Stomach (tissue), 8 donors: ENCODE measurements at regions not wholly inside any gene's neighbourhood (a gene's known extent, or its start where the extent isn't known, plus 50 kb on each side); places are given as distances from the start of the nearest gene placed in this dataset.
"Not testable (repeated sequence)": the region's sequence is repeated elsewhere in the genome, so short reads cannot be mapped to it uniquely, and the experiment has no call there.

ENCODE experiments used
- DNase-seq, 2 donors: peaks; one replicate each; pipeline versions ENCODE4 v3.0.0 to v3.0.0-alpha.2; 2013 to 2019
- H3K27ac ChIP-seq, 5 donors: fragments of 200-600 bp in 4 of 5; sonication (generic) in 4 of 5; one replicate each; pipeline ENCODE4 v1.5.1; 2013 to 2019; ENCODE audit warnings: mild to moderate bottlenecking in 1 of 5, moderate library complexity in 1 of 5
- H3K27me3 ChIP-seq, 3 donors: fragments of 200-600 bp; sonication (generic); one replicate each; pipeline ENCODE4 v1.5.1; 2017 to 2019; ENCODE audit warnings: mixed run types in 1 of 3
- H3K36me3 ChIP-seq, 4 donors: fragments of 200-600 bp; sonication (generic); 1 replicate in 3 of 4; 2 replicates in 1 of 4; pipeline ENCODE4 v1.5.1; 2016 to 2019
- H3K4me1 ChIP-seq, 4 donors: fragments of 200-600 bp; sonication (generic); one replicate each; pipeline ENCODE4 v1.5.1; 2016 to 2019
- H3K4me3 ChIP-seq, 4 donors: fragments of 200-600 bp; sonication (generic) in 3 of 4; one replicate each; pipeline ENCODE4 v1.5.1; 2016 to 2019; ENCODE audit warnings: mild to moderate bottlenecking in 1 of 4
- H3K9me3 ChIP-seq, 4 donors: fragments of 200-600 bp; sonication (generic); one replicate each; pipeline ENCODE4 v1.5.1; 2016 to 2019
- EP300 ChIP-seq: sonication (generic); formaldehyde crosslinking; IDR thresholded peaks from one replicate; pipeline ENCODE4 v1.6.1; 2017; ENCODE audit warnings: antibody characterized with exemption
- POLR2A ChIP-seq, 4 donors: fragments of 450-650 bp; IDR thresholded peaks; one replicate each; pipeline ENCODE4 v1.6.1; 2016; ENCODE audit warnings: antibody characterized with exemption in 4 of 4, control low read depth in 2 of 4, mild to moderate bottlenecking in 1 of 4, moderate library complexity in 1 of 4
- POLR2AphosphoS5 ChIP-seq, 3 donors: sonication (generic); formaldehyde crosslinking; IDR thresholded peaks; one replicate each; pipeline ENCODE4 v1.6.1; 2016; ENCODE audit warnings: antibody characterized with exemption in 3 of 3
- WGBS, 5 donors: extraction: QIAGEN DNeasy Blood & Tissue Kit in 3 of 5; methylation state at CpG; one replicate each; pipeline versions ENCODE4 v1.1.5 to v1.1.7; 2013 to 2018; 5-methylcytosine and 5-hydroxymethylcytosine counted together
- intact Hi-C: fragments of 100-400 bp; cut with DNase I; formaldehyde crosslinking; loops from one replicate; pipeline ENCODE4 v1.15.1; 2023; ENCODE audit warnings: low total_unique reads
- TF ChIP-seq, protein P1 (sequence below), 7 experiments: fragments of 450-650 bp in 4 of 7; fragments of 200-600 bp in 3 of 7; sonication (generic) in 3 of 7; IDR thresholded peaks; one replicate each; pipeline ENCODE4 v1.5.1; 2016 to 2019; ENCODE audit warnings: antibody characterized with exemption in 7 of 7, control low read depth in 2 of 7, mild to moderate bottlenecking in 1 of 7
- donor health status: healthy with polysubstance abuse.
- donor health status: Bipolar disorder and iron deficiency.
- donor health status: healthy.

DNA sequence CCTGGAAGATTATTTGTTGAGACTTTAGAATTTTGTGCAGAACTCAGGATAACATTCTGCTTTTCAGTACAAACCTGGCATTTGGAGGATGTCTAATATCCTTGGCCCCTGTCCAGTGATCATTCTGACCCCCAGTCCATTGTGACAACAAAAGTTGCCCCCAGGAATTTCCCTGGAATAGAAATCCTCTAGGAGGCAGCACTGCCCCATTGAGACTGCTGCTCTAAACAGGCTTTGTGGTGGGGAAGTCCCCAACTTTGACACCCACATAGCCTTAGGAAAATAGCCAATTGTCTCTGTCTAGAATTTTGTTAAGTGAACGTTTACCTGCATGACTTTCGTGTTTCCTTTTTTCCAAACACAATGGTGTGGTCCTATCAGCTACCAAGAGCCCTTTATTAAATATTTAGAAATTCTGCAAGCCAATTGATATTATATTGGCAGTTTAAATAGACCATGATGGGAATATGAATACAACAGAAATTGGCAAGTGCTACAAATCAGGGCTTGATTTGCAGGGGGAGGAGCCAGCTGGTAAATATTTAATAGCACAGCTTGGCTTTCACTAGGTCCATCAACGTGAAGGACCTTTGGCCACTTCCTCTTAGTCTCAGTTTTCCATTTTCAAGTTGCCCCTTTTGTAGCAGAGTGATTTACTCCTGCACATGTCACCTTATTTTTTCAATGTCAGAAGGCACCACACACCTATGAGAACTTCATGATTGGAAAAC is 451.7 kb downstream of the EFNB2 start:
- H3K4me3 ChIP-seq, result no peak overlapping the region
- peak overlapping the region in 2 of 5 donors; percentile 12 to 37 for H3K27ac ChIP-seq
- no peaks in the 10 kb centered on the region for H3K36me3 ChIP-seq
- TF ChIP-seq POLR2A (IDR thresholded peaks at IDR 0.05), result no peak
- peak in 1 of 3 donors; percentile 7 for TF ChIP-seq POLR2AphosphoS5 (IDR thresholded peaks at IDR 0.05)
- TF ChIP-seq EP300, result no peak
- TF ChIP-seq, protein P1, sequence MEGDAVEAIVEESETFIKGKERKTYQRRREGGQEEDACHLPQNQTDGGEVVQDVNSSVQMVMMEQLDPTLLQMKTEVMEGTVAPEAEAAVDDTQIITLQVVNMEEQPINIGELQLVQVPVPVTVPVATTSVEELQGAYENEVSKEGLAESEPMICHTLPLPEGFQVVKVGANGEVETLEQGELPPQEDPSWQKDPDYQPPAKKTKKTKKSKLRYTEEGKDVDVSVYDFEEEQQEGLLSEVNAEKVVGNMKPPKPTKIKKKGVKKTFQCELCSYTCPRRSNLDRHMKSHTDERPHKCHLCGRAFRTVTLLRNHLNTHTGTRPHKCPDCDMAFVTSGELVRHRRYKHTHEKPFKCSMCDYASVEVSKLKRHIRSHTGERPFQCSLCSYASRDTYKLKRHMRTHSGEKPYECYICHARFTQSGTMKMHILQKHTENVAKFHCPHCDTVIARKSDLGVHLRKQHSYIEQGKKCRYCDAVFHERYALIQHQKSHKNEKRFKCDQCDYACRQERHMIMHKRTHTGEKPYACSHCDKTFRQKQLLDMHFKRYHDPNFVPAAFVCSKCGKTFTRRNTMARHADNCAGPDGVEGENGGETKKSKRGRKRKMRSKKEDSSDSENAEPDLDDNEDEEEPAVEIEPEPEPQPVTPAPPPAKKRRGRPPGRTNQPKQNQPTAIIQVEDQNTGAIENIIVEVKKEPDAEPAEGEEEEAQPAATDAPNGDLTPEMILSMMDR (IDR thresholded peaks at IDR 0.05), result peak in 4 of 7 experiments; percentile 42 to 67 (median 62)
- DNase-seq, result peak; percentile 41 to 65
- intact Hi-C loops, result loop anchor here (10.0 kb wide), 1 partner anchor 441 kb away; no protein-coding TSS in a partner anchor
- H3K27me3 ChIP-seq, result no peaks in the 10 kb centered on the region
- 20 to 40% (median 29%) methylated on average over 3 of the region's 3 CpGs for WGBS, 5 donors
- H3K9me3 ChIP-seq, result no peaks in the 10 kb centered on the region
- H3K4me1 ChIP-seq, result peaks cover 0 to 12% (median 0%) of the 10 kb centered on the region in 4 donors

DNA sequence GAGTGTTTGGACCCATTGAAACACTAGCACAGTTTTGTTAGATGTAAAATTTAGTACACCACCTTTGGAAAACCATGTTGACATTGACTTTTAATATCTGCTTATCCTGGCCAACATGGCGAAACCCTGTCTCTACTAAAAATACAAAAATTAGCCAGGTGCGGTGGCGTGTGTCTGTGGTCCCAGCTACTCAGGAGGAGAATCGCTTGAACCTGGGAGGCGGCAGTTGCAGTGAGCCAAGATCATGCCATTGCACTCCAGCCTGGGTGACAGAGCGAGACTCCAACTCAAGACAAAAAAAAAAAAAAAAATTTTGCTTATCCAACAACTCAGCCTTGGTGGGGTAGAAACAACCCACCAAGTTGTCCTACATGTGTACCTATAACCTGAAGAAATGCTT is 454.2 kb downstream of the EFNB2 start:
- H3K27ac ChIP-seq, DNase-seq, H3K36me3 ChIP-seq, H3K9me3 ChIP-seq, H3K4me3 ChIP-seq, H3K27me3 ChIP-seq: not testable (repeated sequence)
- WGBS, 5 donors, result 93 to 98% (median 95%) methylated on average over 6 of the region's 6 CpGs
- intact Hi-C loops, result loop anchor here (10.0 kb wide), 1 partner anchor 444 kb away; no protein-coding TSS in a partner anchor
- peaks cover 0 to 12% (median 2%) of the 10 kb centered on the region in 4 donors for H3K4me1 ChIP-seq

DNA sequence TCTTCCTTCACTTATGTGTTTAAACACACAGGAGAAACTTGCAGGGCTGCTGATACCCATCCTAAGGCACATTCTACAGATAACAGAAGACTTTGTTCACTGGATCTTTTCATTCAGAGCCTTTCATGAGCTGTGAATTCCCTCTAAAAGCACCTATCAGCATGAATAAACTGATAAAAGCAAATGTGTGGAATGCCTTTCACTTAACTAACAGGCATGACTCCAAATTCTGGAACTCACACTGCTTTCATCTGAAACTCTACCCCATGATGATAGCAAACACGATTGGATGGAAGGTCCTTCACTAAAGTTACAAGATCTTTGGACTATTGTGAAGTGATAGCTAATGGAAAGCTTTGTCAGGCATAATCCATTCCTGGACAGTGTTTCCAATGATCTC is 457.3 kb downstream of the EFNB2 start:
- 22 to 50% (median 29%) methylated on average over 1 of the region's 1 CpG for WGBS, 5 donors
- TF ChIP-seq POLR2A (IDR thresholded peaks at IDR 0.05), result no peak
- TF ChIP-seq, protein P1 (IDR thresholded peaks at IDR 0.05), result no peak
- Histone ChIP-seq H3K27me3 (no peaks in the 10 kb centered on the region), H3K4me1 (peaks cover 0 to 5% (median 2%) of the 10 kb centered on the region in 4 donors), H3K9me3 (no peaks in the 10 kb centered on the region), H3K4me3 (no peak overlapping the region), H3K36me3 (no peaks in the 10 kb centered on the region), H3K27ac (no peak overlapping the region)
- DNase-seq, result no peak
- intact Hi-C loops, result no loop called here

DNA sequence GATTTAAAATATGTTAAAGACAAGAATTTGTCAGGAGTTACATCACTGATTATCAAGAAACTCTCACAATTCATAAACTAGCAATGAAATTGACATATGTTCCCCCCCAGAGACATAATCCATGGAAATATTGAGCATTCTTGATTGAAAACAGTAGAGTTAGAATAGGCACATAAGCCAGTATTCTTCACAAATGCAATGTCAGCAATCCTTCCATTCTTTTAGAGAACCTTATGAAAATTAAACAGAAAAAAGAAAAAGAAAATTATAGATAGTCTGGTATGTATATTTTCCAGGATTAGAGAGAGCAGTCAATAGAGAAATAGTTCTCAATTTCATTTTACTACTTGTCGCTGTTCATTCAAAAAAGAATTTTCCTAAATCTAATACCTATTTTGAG is 458.4 kb downstream of the EFNB2 start:
- 95 to 100% (median 96%) methylated on average over 1 of the region's 1 CpG for WGBS, 5 donors
- Histone ChIP-seq H3K4me1 (peaks cover 0 to 5% (median 0%) of the 10 kb centered on the region in 4 donors), H3K27me3 (no peaks in the 10 kb centered on the region), H3K27ac (no peak overlapping the region), H3K9me3 (no peaks in the 10 kb centered on the region), H3K36me3 (no peaks in the 10 kb centered on the region), H3K4me3 (no peak overlapping the region)
- no peak for DNase-seq
- intact Hi-C loops, result no loop called here
- TF ChIP-seq, protein P1 (IDR thresholded peaks at IDR 0.05), result no peak
- no peak for TF ChIP-seq POLR2A (IDR thresholded peaks at IDR 0.05)
- TF ChIP-seq EP300, result no peak
- no peak for TF ChIP-seq POLR2AphosphoS5 (IDR thresholded peaks at IDR 0.05)

DNA sequence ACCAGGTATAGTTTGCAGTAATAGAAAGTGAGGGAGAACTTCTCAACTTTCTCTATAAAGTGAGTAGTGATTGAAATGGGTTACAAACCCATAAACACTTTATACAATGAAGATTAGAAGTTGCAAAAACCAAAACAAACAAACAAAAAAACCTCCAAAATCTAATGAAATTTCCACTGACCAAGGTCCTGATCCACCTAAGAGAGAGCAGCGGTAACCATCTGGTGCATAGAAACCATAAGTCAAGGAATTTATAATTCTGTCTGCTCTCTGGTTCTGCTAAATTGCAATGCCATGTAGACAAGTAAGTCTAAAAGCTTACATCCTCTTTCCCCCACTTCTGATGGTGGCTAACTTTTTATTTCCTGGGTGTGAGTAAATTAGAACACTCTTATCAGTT is 463.4 kb downstream of the EFNB2 start:
- no peaks in the 10 kb centered on the region for H3K4me1 ChIP-seq
- no peaks in the 10 kb centered on the region for H3K36me3 ChIP-seq
- no peak for DNase-seq
- intact Hi-C loops, result no loop called here
- 91 to 96% (median 95%) methylated on average over 1 of the region's 1 CpG for WGBS, 5 donors
- H3K27ac ChIP-seq, result no peak overlapping the region
- no peaks in the 10 kb centered on the region for H3K9me3 ChIP-seq
- no peaks in the 10 kb centered on the region for H3K27me3 ChIP-seq
- TF ChIP-seq POLR2AphosphoS5 (IDR thresholded peaks at IDR 0.05) (no peak), POLR2A (IDR thresholded peaks at IDR 0.05) (no peak), EP300 (no peak)
- TF ChIP-seq, protein P1 (IDR thresholded peaks at IDR 0.05), result no peak
- no peak overlapping the region for H3K4me3 ChIP-seq
